LNCAP (cell line): ENCODE measurements at regions not wholly inside any gene's neighbourhood (a gene's known extent, or its start where the extent isn't known, plus 50 kb on each side); places are given as distances from the start of the nearest gene placed in this dataset.

ENCODE experiments used
- CTCF ChIP-seq: fragments of 450-650 bp; IDR thresholded peaks from 2 replicates; pipeline ENCODE4 v1.5.1; 2017; ENCODE audit warnings: mild to moderate bottlenecking

DNA sequence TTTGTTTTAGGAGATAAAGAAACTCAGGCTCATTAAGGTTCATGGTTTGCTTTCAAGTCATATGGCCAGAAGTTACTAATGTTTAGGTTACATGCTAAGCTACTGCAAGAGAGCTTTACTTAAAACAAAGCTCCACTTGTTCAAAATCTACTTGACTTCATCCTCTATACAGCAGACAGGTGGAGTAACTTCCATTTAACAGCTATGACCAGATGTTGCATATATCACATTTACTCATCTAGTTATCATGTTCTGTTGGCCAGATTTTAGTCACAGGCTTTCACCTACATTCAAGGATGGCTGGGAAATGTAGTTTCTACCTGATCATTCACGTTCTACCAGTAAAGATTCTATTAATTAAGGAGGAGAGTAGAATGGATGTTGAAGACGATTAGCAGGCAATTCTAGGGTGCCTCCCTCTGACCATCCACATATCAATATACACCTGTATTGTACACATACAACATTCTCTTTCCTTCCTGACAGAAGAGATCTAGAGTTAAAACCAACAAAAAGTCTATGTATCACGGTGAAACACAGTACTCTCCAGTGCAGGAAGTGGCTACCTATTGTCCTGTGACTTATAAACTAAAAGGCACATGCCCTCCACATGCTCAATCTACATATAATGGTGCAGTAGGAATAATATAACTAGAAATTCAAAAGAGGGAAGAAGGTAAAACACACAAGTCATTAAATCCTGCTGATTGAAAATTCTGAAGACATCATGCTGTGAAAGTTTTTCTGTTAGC, 488.0 kb downstream of the MDFIC start:
- TF ChIP-seq CTCF = no peak

DNA sequence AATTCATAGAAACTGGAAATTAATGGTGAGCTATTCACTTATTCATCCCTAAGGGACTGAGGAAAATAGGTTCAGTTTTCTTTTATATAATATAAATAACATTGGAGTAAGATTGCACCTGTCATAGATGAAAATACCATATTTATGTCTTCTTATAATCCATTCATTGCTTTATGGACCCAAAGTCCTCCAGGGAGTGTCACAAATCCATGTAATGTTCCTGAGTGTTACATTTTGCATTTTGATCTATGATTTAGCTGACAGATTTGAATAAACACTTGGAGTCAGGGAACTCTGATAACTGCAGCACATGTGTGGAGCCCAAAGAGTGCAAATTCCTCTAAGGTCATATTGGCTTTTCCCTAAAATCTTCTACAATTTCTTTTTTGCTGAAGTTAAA, 484.3 kb downstream of the MDFIC start:
- no peak for TF ChIP-seq CTCF

DNA sequence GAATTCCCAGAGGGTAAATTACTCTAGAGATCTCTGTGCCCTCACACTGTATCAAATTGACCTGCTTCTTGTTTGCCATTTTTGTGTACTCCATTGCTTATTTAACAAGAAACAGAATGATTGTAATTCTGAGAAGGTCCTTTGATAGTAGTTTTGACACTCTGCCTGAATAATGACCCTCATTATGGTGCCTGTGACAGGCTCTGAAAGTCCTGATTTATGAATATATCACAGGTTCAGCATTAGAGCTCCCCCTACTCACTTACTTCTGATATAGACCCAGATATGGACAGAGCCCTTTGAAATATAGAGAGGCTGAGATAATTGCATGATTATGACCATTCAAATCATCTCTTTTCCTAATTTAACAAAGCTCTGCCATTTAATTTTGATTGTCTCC, 465.2 kb downstream of the MDFIC start:
- TF ChIP-seq CTCF = no peak

DNA sequence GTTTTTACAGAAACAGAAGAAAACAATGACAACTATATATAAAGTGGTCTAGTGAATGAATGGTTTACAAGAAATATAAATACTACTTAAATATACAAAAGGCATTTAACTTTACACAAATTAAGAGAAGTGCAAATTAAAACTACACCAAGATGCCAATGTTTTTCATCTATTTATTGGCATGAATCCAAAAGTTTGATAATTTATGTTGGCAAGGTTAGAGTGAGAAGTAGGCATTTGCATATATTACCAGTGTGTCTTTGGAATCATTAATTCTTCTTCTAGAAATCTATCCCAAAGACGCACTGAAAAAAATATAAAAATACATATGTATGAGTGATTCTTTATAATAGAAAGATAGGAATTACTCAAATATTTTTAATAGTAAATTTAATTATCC, 457.4 kb downstream of the MDFIC start:
- no peak for TF ChIP-seq CTCF

- TF ChIP-seq CTCF = no peak
These were observed 447.1 kb downstream of the MDFIC start for GRCh38 chr7:115368998-115369397.

GRCh38 chr7:115363916-115364315, 442.0 kb downstream of the MDFIC start:
- TF ChIP-seq CTCF = no peak

DNA sequence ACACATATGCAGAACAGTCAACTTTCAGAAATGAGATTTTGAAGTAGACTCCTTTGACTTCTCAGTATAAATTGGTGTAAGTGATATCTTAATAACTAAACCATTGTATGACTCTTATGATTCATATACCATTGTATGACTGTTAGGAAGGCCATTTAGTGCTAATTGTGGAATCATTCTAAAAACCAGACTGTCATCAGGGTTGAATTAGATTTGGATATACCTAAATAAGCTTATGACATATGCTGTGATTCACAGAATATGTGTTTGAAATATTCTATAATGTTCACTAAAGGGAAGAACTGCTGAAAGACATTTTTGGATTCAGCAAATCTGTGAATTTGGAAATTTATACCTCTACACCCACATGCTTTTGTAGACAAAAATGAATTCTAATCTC, 438.1 kb downstream of the MDFIC start:
- TF ChIP-seq CTCF = no peak

DNA sequence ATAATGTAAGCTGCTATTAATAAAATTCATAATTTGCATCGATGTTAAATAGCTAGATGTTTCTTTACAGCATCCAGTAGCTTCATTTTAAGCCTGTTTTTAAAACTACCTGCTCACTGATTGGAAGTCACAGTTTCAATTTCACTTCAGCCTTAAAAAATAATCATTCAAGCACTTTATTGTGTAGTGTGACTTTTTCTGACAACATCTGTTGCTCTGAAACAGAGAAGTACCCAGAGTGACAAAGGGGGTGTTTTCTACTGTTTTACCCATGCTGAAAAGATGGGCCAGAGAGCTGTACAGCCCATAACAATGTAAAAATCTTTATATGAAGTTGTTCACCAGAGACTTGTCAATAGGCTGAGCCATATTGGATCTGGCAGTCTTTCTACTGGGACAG, 437.2 kb downstream of the MDFIC start:
- TF ChIP-seq CTCF = no peak
